Fibroblast of peridontal ligament (primary cell): ENCODE measurements at regions not wholly inside any gene's neighbourhood (a gene's known extent, or its start where the extent isn't known, plus 50 kb on each side); places are given as distances from the start of the nearest gene placed in this dataset.
A peak's percentile ranks its signal among the peaks of the same experiment; 100 is the strongest.

Experiments used
- DNase-seq: peaks from one replicate; pipeline ENCODE4 v3.0.0-alpha.2; 2010; ENCODE audit errors: extremely low read depth

DNA sequence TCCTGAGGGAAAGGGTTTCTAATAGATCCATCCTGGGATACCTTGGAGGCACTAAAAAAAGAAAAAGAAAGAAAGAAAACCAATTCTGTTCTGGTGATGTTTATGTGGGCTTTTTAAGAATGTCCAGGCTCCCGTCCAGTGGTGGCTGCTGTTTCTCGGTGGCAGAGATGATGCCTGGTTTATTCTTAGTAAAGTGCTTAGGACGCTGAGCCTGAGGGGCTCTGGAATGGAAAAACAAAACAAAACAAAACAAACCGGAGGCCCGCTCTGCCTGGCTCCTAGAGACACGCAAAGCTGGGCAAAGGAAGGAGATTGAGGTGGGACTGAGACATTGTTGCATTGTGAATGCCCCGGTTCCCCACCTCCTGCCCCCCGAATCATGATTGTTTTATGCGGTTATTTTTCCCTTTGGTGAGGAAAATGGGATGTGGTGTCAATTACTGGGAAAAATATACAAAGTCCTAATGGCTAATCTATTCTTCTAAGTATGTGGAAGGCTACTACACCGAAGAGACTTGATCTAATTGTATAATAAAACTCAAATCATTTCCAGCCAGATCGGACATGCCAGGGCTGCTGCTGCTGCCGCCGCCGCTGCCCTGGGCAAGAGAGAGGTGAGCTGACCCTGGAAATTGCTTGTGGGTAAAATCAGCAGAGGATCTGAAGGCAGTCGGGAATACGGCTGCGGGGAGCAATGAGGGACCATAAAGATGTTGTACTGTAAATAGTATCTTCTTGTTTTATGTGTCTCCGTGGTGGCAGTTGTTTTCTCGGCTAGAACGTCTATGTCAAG, 644.9 kb downstream of the CCDC171 start:
- peak; percentile 77 for DNase-seq

DNA sequence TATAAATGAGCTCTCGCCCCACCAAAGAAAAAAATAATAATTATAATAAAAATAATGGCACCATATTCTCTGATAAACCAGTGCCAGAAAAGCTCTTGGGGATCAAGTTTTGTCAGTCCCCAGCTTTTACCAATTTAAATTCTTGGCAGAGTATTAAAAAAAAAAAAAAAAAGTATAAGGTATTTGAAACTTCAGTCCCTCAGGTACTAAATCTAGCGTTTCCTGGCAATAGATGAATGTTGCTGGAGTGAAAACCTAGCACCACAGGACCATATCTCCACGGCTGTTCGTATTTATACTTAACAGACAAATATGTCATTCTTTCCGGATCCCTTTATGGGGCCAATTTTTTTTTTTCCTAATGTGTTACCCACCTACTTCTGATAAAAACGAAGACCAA, 646.2 kb downstream of the CCDC171 start:
- no peak for DNase-seq

DNA sequence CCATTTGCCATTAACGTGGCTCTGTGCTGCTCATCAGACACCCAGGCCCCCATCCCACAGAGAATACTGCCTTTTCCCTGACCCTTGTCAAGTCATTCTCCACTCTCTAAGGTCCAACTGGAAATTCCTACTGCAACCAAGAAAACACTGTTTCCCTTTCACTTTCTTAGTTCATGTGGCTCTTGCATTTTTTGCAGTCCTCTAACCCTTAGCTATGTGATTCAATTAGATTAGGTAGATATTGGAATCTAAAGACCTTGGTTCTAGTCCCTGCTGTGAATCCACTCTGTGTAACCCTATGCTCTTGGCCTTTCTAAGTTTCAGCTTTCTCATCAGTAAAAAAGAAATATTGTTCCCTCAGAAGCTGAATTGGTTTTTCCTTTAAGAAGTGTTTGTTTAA, 649.4 kb downstream of the CCDC171 start:
- peak; percentile 35 for DNase-seq

DNA sequence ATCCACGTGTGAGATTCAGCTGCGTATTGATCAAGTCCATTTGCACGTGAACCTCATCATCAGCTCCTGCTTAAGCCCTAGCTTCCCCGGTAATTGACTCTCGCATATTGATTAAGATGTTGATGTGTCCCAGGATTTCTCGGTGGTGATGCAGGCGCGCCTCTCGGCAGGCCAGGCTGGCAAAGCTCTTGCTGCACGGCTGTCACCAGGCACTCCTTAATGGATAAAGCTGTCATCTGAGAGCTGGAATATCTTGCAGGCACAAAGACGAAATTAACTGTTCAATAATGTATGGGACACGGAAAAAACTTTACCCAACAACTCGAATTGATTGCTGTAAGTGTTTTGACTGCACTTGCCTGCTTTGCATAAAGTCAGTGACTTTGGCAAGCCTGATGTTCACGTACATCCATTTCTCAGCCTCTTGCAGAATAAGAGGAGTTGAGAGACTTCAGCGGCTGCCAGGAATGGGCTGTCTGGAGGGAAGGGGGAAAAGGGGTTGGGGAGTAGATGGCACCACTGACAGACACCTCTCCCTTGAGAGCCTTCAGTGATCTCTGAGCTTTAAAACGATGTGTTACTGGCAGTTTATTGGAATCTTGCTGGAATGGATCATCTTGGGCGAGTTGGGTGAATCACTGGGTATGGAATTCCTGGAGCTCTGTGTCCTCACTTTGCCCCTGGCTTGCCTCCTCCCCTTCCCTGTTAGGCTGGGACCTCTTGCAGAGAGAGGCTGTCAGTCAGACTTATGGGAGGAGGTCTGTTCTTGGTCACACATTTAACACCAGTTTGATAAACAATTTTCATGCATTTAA, 650.3 kb downstream of the CCDC171 start:
- DNase-seq, result peak; percentile 89

DNA sequence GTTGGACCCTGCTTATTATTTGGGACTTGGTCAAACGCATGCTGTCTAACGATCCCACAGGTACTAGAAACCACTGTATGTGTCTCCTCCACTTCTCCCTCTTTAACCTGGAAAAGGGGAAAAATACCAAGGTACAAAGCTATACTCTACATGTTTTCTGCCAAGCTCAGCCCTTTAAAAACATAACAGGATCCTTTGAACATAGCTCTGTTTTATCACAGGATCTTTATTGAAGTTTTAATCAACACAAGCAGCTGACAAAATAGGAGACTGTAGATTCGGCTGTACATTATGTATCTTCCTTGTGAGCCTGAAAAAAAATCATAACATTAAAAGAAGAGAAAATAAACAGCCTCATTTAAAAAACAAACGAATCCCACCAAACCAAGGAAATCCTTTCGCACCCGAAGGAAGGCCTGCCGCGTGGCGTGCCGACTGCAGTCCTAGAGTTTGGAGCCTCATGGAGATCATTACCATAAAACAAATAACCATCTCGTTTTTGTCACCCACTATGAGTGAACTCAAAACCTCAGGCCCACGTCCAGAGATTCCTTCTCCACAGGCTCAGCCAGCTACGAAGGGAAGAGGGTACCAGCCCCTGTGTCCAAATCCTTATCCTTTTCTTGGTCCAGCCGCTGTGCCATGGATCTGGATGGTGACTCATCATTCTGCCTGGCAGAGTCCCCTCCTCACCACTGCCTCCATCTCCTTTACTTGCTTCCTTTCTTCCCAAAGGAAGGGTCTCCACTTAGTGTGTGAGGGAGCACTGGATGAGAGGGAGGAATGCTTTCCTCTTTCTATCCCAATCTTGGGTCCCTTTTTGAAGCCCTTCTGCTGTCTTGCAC, 651.1 kb downstream of the CCDC171 start:
- no peak for DNase-seq

DNA sequence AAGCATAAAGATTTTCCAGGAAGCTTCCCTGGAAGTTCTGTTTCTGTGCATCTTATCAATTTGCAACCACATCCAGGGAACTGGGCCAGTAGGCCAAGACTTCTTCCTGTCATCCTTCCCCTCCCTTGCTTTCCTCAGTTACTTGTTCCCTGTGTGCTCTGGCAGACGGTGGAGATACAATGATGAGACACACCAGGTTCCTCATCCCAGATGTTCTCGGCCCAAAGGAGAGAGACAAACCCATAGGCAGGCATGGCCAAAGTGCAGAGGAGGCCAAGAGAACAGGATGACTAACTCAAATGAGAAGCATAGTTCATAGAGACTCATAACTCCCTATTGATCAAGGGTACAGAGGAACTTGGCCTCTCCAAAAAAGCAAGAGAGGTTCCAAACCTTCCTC, 652.6 kb downstream of the CCDC171 start:
- DNase-seq, result no peak

DNA sequence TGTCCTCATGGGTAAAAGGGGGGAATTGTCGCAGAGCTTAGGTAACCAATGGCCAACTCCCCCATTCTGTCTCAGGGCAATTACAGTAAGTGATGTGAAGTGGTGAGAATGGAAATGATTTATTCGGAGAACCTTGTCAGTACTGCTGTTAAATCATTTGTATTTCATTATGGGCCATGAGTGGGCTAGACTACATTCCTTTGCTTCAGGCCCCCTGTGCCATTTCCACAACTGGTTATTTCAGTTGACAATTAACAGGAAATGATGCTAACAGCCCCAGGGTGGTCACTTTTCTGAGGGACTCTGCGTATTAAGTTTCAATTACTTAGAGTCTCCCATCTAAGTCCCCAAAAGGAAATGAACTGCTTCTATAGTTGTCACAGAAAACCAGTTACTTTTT, 653.7 kb downstream of the CCDC171 start:
- DNase-seq, result no peak

DNA sequence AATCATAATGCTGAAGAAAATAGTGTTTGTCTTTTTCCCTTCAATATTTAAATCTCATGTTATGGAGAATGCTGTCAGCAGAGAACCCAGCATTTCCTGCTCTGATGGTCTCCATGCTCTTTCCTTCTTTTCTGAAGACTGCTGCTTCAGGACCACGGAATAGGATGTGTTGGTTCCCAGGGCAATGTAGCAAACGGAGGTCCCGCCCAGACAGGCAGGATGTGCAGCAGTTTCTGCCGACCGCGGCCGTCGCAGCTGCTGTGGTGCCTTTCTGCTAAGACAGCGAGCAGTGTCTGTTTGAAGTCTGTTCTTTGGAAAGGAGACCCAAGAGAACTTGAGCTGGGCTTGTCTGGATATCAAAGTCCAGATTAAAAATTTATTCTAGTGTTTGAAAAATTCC, 654.3 kb downstream of the CCDC171 start:
- peak; percentile 54 for DNase-seq

DNA sequence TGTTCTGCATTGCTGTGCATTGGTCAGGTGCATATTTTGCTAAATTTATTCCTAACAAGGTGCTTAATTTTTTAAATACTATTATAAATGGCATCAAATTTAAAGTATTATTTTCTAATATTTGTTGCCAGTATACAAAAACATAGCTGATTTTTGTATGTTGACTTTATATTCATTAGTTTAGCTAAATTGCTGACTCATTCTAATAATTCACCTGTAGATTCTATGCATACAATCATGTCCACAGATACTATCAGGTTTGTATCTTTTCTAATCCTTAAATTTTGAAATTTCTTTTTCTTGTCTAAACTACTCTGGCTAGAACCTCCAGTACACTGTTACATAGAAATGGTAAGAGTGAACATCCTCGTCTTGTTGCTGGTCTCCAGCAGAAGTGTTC, 657.6 kb downstream of the CCDC171 start:
- DNase-seq, result no peak

DNA sequence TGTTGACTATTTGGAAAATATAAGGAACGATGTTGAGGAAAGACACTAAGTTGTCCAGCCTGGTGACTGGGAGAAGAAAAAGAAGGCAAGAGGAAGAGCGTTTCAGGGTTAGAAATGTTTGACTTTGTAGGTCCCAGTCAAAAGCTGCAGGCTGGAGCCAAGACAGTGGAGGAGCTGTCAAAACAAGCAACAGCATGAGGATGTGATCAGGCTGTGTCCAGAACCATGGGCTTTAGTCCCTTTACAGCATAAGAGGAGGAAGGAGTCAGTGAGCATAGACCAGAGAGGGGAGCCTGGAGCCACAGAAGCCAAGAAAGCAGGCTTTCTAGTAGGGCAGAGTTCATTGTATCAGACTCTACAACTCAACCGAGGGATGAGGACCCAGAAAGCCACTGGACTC, 658.5 kb downstream of the BNC2 start:
- no peak for DNase-seq

DNA sequence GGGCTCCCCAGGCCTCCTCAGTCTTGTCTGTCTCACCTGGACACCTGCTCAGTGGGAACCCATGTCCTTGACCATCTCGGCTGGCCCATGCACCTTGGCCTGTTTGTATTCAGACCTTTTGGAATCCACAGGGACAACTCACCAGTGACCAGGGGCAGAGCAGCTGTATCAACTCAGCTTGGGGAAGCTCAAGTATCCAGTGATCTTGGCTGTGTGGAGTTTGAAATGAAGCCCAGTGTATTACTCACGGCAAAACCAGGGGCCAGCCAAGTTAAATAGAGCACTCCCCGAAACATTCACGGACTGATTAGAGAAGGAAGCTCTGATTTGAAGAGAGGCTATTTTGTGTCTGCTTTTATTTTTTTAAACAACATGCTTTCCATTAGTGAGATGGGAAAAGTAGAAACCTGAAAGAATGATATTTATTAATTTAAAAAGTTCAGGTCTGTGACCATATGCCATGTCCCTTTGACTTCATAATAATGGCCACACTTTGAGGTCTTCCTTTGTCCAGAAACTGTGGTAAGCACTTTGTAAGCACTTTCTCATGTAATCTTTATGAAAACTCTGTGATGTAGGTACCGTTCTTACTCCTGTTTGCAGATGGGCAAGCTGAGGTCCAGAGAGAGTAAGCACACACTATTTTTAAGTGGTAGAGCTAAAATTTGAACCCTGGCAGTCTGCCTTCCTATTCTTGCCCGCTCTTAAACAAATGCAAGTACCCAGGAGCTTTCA, 656.5 kb downstream of the BNC2 start:
- DNase-seq, result peak; percentile 99

DNA sequence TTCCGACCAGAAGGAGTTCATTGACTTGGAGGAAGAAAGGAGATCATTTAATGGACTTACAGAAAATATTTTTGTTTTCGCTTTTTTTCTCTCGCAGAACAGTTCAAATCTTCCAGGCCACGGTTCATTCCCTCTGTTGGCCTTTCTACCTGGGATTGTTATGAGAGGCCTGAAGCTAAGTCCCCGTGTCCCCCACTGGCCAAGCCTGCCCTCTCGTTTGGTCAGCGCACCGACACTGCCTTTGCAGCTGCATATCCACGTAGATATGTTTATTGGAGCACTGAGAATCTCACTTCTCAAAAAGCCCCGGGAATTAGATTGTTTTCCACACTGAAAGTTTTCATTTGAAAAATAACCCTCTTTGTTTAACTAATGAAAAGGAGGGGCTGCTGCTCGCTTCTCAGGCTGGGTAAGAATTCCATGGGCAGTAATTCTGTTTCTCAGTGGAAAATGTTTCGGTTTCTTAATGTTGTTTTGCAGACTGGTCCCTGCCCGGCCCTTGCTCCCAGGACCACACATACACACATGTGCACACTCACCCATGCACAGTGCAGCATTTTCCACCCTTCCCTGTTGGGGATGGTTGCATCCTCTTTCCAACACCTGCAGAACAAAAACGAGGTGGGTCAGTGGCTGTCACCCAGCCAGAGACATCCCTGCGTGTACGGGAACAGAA, 655.7 kb downstream of the BNC2 start:
- no peak for DNase-seq

DNA sequence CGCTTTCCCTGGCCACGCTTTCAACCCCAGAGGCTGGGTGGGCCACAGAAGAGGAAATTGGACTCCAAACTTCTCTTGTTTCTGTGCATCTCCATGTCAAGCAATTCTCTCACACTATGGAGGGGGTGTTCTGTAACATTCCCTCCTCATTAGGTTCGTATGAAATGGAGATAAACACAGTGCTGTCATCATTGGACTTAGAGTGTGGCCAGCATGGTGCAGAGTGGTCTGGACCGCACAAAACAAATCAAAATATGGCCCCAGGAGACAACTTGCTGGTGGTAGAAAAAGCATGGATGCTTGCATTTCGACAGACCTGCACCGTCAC, 655.2 kb downstream of the BNC2 start:
- DNase-seq, result no peak

DNA sequence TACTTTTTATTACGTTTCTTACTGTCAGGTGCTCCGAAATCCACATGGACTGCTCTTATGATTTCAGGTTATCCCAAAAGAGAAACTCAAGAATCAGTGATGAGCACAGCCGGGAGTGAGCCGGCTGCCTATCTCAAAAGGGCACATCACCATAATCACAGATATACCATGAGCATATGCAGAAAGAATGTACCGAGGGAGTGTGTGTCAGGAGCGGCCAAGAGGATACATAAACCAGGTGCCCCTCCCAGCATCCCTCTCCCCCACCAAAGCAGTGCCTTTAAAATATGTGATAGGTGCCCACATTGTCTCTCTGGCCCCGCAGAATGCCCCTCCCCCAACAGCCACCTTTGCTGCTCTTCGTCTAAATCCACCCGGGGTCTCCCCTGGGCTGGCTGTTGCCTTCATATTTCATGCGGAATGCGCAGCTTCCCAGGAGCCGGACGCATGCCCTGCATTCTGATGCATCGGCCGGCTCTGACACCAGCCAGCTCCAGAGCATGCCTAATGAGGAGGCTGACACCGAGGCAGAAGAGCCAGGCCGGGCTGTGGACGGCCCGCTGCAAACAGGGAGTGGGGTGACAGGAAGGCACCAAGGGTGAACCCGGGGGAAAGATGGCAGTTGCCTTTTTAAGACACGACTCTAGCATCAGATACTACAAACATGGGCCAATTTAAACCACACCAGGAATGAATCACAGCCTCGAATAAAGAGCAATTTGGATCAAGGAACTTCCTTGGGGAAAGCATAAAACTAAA, 652.3 kb downstream of the BNC2 start:
- peak; percentile 70 for DNase-seq

DNA sequence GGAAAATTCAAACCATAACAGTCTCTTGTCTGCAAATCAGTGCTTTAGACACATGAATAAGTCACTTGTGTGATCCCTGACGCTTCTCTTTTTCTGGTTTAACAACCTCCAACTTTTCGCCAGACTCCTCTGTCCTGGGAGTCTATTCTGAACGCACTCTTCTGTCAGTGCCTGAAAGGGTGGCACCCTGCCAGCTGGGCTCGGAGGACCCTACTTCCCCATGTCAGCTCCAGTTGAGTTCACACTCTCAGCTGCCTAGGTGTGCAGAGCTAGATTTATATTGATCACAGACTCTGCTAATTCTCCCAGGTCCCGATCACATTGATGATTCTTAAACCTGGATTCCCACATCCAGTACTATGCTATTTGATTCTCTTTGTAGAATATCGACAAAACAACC, 649.1 kb downstream of the BNC2 start:
- no peak for DNase-seq

DNA sequence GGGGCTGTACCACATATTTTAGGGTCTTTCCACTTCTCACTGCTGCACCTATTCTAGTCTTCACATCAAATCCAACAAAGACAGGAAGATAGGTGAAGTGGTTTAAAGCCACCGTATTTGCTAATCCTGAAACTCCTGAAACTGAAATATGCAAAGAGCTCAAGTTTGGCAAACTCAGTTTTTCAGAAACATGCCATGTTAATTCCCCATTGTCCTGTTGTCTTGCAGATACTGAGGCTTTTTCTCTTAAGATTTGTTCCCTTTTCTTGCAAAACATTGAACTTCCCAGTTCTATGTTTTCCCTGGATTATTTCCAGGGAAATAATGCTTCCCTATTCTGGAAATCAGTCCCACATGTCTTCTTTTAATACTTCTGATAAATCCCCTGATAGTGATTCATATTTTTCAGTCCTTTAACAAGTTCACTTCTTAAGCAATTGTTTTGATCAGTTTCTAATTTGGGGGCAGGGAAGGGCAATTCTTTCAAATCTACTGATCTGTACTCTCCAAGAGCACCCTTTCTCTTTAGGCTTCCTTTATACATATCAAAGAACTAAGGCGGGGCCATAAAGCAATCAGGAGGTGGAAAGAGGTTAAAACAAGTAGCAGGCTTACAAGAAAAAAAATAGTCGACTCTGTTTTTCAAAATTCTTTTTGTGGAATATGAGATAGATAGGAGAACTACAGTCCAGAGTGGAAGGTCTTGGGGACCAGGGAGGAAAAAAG, 648.5 kb downstream of the BNC2 start:
- peak; percentile 61 for DNase-seq

DNA sequence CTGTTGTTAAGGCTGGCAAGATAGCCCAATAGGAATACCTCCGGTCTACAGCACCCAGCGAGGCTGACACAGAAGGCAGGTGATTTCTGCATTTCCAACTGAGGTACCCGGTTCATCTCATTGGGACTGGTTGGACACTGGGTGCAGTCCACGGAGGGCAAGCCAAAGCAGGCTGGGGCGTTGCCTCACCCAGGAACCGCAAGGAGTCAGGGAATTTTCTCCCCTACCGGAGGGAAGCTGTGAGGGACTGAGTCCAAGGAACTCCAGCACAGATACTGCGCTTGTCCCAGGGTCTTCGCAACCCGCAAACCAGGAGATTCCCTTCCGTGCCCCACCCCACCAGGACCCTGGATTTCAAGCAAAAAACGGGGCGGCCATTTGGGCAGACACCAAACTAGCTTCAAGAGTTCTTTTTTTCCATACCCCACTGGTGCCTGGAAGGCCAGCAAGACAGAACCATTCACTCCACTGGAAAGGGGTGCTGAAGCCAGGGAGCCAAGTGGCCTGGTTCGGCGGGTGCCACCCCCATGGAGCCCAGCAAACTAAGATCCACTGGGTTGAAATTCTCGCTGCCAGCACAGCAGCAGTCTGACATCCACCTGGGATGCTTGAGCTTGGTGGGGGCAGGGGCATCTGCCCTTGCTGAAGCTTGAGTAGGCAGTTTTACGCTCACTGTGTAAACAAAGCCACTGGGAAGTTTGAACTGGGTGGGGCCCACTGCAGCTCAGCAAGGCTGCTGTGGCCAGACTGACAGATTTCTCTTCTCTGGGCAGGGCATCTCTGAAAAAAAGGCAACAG, 647.2 kb downstream of the BNC2 start:
- DNase-seq, result no peak

DNA sequence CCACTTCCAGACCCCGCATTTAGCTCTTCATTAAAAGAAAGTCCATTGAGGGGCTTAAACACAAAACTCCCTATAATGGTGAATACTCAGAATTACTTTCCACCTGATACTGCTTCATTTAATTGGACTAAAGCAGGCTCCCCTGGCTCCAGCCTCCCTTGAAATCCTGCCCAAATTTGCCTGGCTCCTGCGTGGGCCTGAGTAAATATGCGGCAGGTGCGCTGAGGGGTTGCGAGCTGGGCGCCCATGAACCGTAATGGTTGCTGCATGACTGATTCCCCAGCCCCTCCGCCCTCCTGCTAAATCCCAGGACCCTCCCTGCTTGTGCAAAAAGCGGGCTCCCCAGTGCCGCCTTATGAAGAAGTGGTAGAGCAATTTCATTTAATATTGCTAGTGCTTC, 639.7 kb downstream of the BNC2 start:
- no peak for DNase-seq

DNA sequence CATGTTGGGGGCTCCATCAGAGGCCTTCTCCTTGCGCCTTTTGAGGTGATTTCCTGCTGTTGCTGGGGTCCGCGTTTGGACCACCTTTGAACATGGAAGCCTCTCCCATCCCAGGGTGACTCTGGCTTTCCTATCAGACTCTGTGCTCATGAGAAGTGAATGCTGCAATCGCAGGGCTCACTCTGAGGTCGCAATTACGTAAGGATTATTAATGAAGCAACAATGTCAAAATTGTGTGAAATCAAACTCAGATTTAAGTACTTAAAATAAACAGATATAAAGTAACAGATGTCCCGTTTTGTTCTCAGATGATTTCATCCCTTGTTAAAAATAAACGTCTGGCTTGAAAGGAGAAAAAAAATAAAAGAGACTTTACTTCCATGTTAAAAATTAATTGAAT, 634.2 kb downstream of the BNC2 start:
- peak; percentile 95 for DNase-seq
